ENCODE measurements at regions not wholly inside any gene's neighbourhood (a gene's known extent, or its start where the extent isn't known, plus 50 kb on each side); places are given as distances from the start of the nearest gene placed in this dataset.

GRCh38 chr1:58971629-58972140 is 187.8 kb upstream of the JUN start:
- DNase-seq (ENCODE audit: low spot score): no peak

DNA sequence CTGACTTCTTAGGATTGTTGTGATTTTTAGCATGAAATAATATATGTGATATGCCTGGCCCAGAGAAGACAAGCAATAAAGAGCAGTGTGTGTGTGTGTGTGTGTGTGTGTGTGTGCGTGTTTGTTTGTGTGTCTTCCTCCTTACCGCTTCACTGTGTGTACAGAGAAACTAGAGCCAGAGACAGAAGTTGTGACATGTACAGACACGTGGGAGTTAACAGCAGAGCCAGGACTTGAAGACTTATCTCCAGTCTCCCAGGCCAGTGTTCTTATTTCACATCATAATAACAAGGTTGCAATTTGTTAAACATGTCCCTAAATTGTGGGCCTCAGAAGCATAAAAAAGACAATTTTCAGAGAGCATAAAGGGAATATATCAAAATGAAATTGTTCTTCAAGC is 192.0 kb upstream of the JUN start:
- DNase-seq (ENCODE audit: low spot score): no peak

GRCh38 chr1:58976294-58976693 is 192.4 kb upstream of the JUN start:
- no peak for DNase-seq (ENCODE audit: low spot score)

GRCh38 chr1:58977598-58977997 is 193.8 kb upstream of the JUN start:
- DNase-seq (ENCODE audit: low spot score): no peak

GRCh38 chr1:58978096-58978495 is 194.2 kb upstream of the JUN start:
- DNase-seq (ENCODE audit: low spot score): peak; percentile 7

DNA sequence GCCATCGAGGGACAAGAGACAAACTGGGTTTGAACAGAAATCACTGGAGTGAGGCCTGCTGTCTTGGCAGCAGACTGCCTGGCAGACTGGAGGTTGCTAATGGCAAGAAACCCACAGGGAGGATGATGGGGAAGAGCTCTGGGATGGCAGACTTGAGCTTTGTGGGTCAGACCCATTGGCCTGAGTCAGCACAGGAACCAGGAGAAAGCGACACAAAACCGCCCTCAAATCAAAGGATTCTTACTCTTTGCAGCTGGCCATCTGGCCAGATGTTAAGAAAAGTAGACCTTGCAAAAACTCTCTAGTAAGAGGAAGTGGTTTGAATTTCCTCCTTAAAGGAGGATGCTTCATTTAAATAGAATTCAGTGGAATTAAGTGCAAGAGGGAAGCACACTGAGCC is 195.2 kb upstream of the JUN start:
- peak; percentile 17 for DNase-seq (ENCODE audit: low spot score)

DNA sequence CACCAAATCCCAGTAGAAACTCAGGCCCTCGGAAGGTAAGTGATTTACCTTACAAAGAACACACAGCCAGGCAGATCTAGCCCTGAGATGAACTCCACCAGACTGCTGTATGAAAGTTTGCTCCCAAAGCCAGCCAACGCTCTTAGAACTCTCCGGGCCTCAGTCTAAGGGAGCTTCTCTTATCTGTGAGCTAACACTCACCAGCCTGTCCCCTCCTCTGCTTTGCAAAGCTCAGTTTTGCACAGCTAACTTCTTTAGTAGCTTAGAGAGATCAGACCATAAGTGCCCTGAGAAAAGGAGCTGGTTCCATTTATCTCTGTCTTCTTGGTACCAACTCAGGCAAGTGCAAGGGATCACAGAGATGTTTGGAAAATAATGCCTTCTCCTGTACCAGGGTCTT is 195.8 kb upstream of the JUN start:
- no peak for DNase-seq (ENCODE audit: low spot score)

DNA sequence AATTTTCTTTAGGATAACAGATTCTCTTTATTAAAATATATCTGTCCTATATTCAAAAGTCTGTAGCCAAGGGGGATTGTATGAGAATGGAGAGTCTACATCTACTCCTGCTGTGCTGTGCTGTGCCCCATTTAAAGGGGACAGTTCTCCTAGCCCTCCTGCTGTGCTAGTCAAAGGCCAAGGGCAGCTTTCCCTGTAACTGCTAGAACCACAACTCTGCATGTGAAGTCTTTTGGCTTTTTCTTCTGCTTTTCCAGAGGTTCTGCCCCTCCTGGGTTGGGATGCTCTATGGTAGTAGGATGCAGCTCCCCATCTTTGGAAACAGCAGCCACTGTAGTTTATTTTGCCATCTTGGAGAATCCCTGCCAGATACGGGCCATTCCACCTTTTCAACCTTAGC is 197.5 kb upstream of the JUN start:
- no peak for DNase-seq (ENCODE audit: low spot score)

DNA sequence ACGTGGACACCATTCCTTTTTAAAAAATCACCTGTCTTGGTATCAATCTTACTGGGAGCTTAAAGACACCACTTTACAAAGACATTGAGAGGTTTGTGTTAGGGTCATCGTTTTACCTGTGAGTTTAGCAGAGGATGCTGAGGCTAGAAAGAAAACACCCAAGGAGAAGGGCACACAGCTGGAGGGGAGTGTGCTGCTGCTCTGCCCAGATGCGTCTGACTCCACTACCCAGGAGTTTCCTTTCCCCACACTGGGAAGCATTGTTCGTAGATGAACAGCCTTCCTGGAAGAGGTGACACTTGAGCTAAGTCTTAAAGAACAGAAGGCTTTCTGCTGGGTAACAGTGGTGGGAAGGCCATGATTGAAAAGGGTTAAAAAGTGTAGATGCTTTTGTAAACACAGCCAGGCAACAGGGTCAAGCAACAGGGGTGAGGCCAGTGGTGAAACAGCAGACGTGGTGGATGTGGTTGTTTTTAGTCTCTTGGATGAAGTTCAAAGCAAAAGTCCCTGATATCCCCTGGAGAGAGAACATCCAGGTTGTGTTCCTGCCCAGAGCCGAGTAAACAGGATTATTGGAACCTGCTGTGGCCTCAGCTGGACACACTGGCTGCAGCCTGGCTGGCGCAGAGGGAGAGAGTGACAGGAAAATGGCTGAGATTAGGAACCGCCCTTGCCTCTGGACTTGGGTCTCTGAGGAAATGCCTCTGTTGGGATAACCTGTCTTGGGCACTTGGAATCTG is 198.6 kb upstream of the JUN start:
- DNase-seq (ENCODE audit: low spot score): no peak

GRCh38 chr1:58983162-58983561 is 199.3 kb upstream of the JUN start:
- no peak for DNase-seq (ENCODE audit: low spot score)

GRCh38 chr1:58983633-58984245 is 199.9 kb upstream of the JUN start:
- DNase-seq (ENCODE audit: low spot score): no peak

DNA sequence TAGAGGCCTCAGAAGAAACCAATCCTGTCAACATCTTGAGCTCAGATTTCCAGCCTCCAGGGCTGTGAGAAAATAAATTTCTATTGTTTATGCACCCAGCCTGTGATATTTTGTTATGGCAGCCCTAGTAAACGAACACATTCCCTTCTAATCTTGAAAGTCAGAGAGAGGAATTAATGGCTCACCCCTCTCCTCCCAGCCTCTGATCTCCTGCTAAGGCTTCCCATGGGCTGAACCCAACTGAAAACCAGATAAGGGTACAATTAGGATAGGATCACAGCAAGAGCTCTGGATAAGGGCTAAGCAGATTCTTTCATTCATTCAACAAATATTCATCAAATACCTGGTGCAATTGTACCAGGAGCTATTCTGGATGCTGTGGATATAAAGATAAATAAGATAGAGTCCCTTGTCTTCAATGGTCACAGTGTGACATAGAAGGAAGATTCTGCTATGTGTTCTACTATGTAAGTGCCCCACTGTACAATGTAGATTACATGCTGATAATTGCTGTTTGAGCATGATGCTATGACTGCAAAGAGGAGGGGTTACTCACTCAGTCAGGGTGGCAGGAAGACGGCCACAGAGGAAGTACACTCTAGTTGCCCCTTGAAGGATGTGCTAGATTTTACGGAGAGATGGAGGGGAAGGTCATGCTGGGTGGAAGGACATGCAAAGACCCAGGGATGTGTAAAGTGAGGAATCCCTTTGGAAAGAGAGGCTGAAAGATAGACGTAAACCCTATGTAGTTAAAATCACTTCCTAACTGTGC is 203.3 kb upstream of the JUN start:
- no peak for DNase-seq (ENCODE audit: low spot score)

- DNase-seq (ENCODE audit: low spot score): no peak
Observed at GRCh38 chr1:58988752-58989151, 204.9 kb upstream of the JUN start.

DNA sequence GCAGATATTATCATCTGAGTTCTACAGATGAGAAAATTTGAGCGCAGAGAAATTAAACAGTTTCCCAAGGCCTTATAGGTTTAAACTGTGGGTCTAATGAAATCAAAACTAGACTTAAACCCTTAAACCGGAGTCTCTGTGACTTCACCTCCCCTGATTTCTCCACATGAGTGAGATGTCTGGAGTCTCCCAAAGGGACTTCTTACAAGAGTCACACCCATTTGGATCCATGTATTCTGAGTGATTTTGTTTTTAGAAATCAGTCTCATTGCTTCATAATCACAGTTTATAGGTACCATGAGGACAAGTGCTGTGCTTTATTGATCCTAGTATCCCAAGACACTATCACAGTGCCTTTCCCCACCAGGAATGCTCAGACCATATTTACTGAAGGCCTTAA is 206.0 kb upstream of the JUN start:
- no peak for DNase-seq (ENCODE audit: low spot score)

DNA sequence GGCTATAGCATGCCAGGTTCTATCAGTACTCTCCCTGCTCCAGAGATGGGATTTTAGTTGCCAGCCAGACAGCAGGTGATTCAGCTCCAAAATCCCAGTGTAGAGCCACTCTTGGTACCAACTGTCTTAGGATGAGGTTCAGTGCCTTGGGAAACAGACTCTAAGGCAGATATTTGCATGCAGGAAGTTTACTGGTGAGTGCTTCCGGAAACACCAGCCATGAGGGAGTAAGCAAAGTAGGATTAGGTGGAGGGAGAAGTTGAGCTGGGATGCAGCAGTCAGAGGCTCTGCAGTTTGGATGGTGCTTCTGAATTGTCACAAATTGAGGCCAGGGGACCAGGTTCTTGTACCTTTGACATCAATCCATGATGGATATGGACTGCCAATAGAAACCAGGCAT is 207.5 kb upstream of the JUN start:
- DNase-seq (ENCODE audit: low spot score): no peak

- DNase-seq (ENCODE audit: low spot score): no peak
Observed at GRCh38 chr1:58992643-58993042, 208.8 kb upstream of the JUN start.

GRCh38 chr1:58993403-58993802 is 209.6 kb upstream of the JUN start:
- DNase-seq (ENCODE audit: low spot score): no peak

DNA sequence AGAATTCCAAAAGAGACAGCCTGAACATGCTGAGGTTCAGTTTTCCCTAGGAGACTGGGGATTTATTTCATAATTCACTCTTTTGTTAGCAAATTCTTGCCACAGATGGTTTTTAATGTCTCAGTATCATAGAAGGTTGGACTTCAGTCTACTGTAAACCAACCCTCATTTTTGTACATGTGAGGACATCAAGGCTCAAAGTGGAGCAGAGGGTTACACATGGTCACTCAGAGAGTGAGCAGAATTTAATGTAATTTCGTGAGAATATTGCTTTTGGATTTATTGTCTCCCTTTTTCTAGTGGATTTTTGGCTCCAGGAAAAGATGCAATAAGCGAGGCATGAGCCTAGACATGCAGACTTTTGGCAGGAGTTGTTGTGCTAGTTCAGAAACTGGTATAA is 210.8 kb upstream of the JUN start:
- DNase-seq (ENCODE audit: low spot score): no peak

GRCh38 chr1:58996341-58997059 is 212.7 kb upstream of the JUN start:
- DNase-seq (ENCODE audit: low spot score): no peak

DNA sequence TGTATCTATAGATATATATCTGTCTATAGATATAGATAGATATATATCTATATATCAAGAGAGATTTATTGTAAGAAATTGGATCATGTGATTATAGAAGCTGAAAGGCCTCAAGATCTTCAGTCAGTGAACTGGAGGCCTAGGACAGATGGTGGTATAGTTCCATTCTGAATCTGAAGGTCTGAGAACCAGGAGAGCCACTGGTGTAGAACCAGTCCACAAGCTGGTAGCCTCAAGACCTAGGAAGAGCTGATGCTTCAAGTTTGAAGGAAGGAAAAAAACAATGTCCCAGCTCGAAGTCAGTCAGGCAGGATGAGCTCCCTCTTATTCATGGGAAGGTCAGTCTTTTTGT is 213.2 kb upstream of the JUN start:
- no peak for DNase-seq (ENCODE audit: low spot score)

- DNase-seq (ENCODE audit: low spot score): no peak
Observed at GRCh38 chr1:58997637-58998036, 213.8 kb upstream of the JUN start.

GRCh38 chr1:58999676-59000075 is 215.8 kb upstream of the JUN start:
- DNase-seq (ENCODE audit: low spot score): no peak

GRCh38 chr1:59004755-59005154 is 220.9 kb upstream of the JUN start:
- DNase-seq (ENCODE audit: low spot score): no peak

Data from Ammon's horn (tissue), 1 donor.